ENCODE measurements at regions not wholly inside any gene's neighbourhood (a gene's known extent, or its start where the extent isn't known, plus 50 kb on each side); places are given as distances from the start of the nearest gene placed in this dataset.

DNA sequence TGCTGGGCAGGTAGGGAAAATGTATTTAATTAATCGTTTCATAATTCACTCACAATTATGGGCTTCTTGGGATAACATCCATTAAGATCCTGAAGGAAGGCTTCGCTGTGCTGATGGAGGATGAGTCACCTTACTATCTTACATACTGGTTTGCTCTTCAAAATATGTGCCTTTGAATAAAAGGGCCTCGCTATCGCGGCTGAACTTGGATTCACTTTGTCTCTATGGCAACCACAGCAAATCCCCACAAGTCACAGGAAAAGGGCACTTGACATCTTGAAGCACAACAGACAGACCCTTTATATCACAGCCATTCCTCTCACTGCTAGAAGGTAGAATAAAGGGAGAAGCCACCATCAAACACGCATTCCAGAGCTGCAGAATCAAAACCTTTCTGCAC is 141.3 kb upstream of the MYLIP start:
- TF ChIP-seq POLR2A (IDR thresholded peaks at IDR 0.05; ENCODE audit: low read length) (no peak), GATA1 (IDR thresholded peaks at IDR 0.05; ENCODE audit: low read depth, low read length) (no peak)
